HCT116 (cell line): ENCODE measurements at regions not wholly inside any gene's neighbourhood (a gene's known extent, or its start where the extent isn't known, plus 50 kb on each side); places are given as distances from the start of the nearest gene placed in this dataset.

Source experiments
- ATAC-seq: fragments of 200-7000 bp; cut with Tn5 transposase; 2 replicates; pipeline ENCODE4 v1.9.1; 2020; ENCODE audit warnings: mild to moderate bottlenecking, moderate library complexity
- BruUV-seq: library from RNA; stranded (reverse); fragments of 400-500 nt; replicated peaks from 2 replicates; lab custom pipeline; 2021; lab: Mats Ljungman, UMichigan
- CTCF ChIA-PET: fragments of 300-600 bp; sonication (Branson Sonifier 250); formaldehyde crosslinking; loops from one replicate; lab custom pipeline; 2021; ENCODE audit warnings: antibody characterized with exemption; lab: Charles Lee
- POLR2A ChIA-PET: fragments of 300-600, 350-600 bp; sonication (Branson Sonifier 250); formaldehyde crosslinking; loops from one replicate; lab custom pipeline; 2021; ENCODE audit warnings: antibody characterized with exemption; lab: Charles Lee
- RAD21 ChIA-PET, 2 experiments: fragments of 300-600 bp; sonication (Branson Sonifier 250); formaldehyde crosslinking; loops; one replicate each; lab custom pipeline; 2023; ENCODE audit warnings: low total read pairs in 2 of 2; ENCODE audit not compliant: uncharacterized antibody in 2 of 2, unreplicated experiment in 2 of 2, low non-redundant PET in 1 of 2; lab: Charles Lee
- DNase-seq: peaks from one replicate; pipeline ENCODE4 v3.0.0-alpha.2; 2010; ENCODE audit warnings: low read depth, low spot score
- H2AFZ ChIP-seq: fragments of 200-600 bp; shearing (Covaris generic), sonication (generic); 2 replicates; pipeline ENCODE4 v1.6.1; 2017; ENCODE audit warnings: low read depth, mixed run types, mixed read lengths, antibody characterized with exemption, low read length; ENCODE audit not compliant: poor library complexity, severe bottlenecking
- H3K27ac ChIP-seq: 2 replicates; pipeline ENCODE4 v1.5.1; 2012; ENCODE audit warnings: low read depth, low read length
- H3K27me3 ChIP-seq: fragments of 200-600 bp; sonication (generic); 2 replicates; pipeline ENCODE4 v1.6.1; 2016; ENCODE audit warnings: mixed run types, low read length, mixed read lengths; ENCODE audit not compliant: insufficient read depth
- H3K36me3 ChIP-seq, 2 experiments: fragments of 200-500 bp in 1 of 2; fragments of 200-600 bp in 1 of 2; sonication (Bioruptor generic) in 1 of 2; sonication (generic) in 1 of 2; 2 replicates each; pipeline versions ENCODE4 v1.5.1 to v1.6.1; 2014 to 2016; ENCODE audit warnings: low read length in 2 of 2, inconsistent platforms in 1 of 2, mixed read lengths in 1 of 2, mixed run types in 1 of 2; ENCODE audit not compliant: insufficient read depth in 2 of 2, control insufficient read depth in 1 of 2
- H3K4me1 ChIP-seq, 2 experiments: fragments of 200-600 bp in 1 of 2; sonication (generic) in 1 of 2; 2 replicates each; pipeline versions ENCODE4 v1.5.1 to v1.6.1; 2012 to 2017; ENCODE audit warnings: low read length in 2 of 2, inconsistent platforms in 1 of 2, mild to moderate bottlenecking in 1 of 2, mixed read lengths in 1 of 2, mixed run types in 1 of 2, moderate library complexity in 1 of 2; ENCODE audit not compliant: insufficient read depth in 2 of 2, control insufficient read depth in 1 of 2
- H3K4me2 ChIP-seq: fragments of 200-600 bp; sonication (generic); 2 replicates; pipeline ENCODE4 v1.6.1; 2017; ENCODE audit warnings: mixed run types, low read length, mixed read lengths
- H3K4me3 ChIP-seq, 2 experiments: fragments of 200-600 bp in 1 of 2; sonication (generic) in 1 of 2; replicated peaks in 1 of 2; 2 replicates each; pipeline ENCODE4 v1.5.1; 2011 to 2016; ENCODE audit warnings: low read length in 2 of 2, control low read depth in 1 of 2, low read depth in 1 of 2, mild to moderate bottlenecking in 1 of 2, mixed read lengths in 1 of 2, mixed run types in 1 of 2
- H3K79me2 ChIP-seq: fragments of 200-600 bp; sonication (generic); 2 replicates; pipeline ENCODE4 v1.6.1; 2017; ENCODE audit warnings: mild to moderate bottlenecking, mixed run types, low read length, moderate library complexity, mixed read lengths; ENCODE audit not compliant: insufficient read depth
- H3K9ac ChIP-seq: fragments of 200-600 bp; sonication (generic); 2 replicates; pipeline ENCODE4 v1.6.1; 2016; ENCODE audit warnings: low read length, mixed read lengths
- H3K9me2 ChIP-seq: fragments of 200-600 bp; sonication (generic), shearing (Covaris generic); 2 replicates; pipeline ENCODE4 v1.6.1; 2017; ENCODE audit warnings: mixed run types, mild to moderate bottlenecking, moderate library complexity; ENCODE audit not compliant: insufficient read depth
- H3K9me3 ChIP-seq, 2 experiments: fragments of 200-500 bp in 1 of 2; fragments of 200-600 bp in 1 of 2; sonication (Bioruptor generic) in 1 of 2; sonication (generic) in 1 of 2; 2 replicates each; pipeline ENCODE4 v1.6.1; 2014 to 2017; ENCODE audit warnings: low read length in 2 of 2, mixed read lengths in 2 of 2, inconsistent platforms in 1 of 2, low read depth in 1 of 2, mild to moderate bottlenecking in 1 of 2, mixed run types in 1 of 2, moderate library complexity in 1 of 2; ENCODE audit not compliant: control insufficient read depth in 1 of 2, insufficient read depth in 1 of 2
- H4K20me1 ChIP-seq: fragments of 200-600 bp; sonication (generic), shearing (Covaris generic); 2 replicates; pipeline ENCODE4 v1.6.1; 2017; ENCODE audit warnings: mixed run types, mild to moderate bottlenecking, moderate library complexity; ENCODE audit not compliant: insufficient read depth
- CEBPB ChIP-seq: IDR thresholded peaks from 2 replicates; pipeline ENCODE4 v1.6.1; 2012; ENCODE audit warnings: low read depth
- ELF1 ChIP-seq: IDR thresholded peaks from 2 replicates; pipeline ENCODE4 v1.6.1; 2012; ENCODE audit warnings: low read depth, borderline replicate concordance
- MAX ChIP-seq: IDR thresholded peaks from 2 replicates; pipeline ENCODE4 v1.6.1; 2012
- POLR2AphosphoS5 ChIP-seq: IDR thresholded peaks from 2 replicates; pipeline ENCODE4 v1.6.1; 2011; ENCODE audit warnings: mild to moderate bottlenecking, low read depth, low read length, moderate library complexity
- SIN3A ChIP-seq: IDR thresholded peaks from 2 replicates; pipeline ENCODE4 v1.6.1; 2012; ENCODE audit warnings: low read depth
- SRF ChIP-seq: IDR thresholded peaks from 2 replicates; pipeline ENCODE4 v1.6.1; 2012; ENCODE audit warnings: low read depth
- YY1 ChIP-seq: IDR thresholded peaks from 2 replicates; pipeline ENCODE4 v1.6.1; 2011; ENCODE audit warnings: low read length, low read depth, moderate library complexity, mild to moderate bottlenecking; ENCODE audit not compliant: insufficient replicate concordance; ENCODE audit errors: extremely low read depth
- ZFX ChIP-seq: fragments of 450-650 bp; IDR thresholded peaks from 2 replicates; pipeline ENCODE4 v1.6.1; 2017
- ZNF274 ChIP-seq: fragments of 200-500 bp; sonication (Bioruptor generic); IDR thresholded peaks from 2 replicates; pipeline ENCODE4 v1.6.1; 2014; ENCODE audit warnings: mild to moderate bottlenecking, low read depth, low read length, inconsistent platforms
- intact Hi-C: fragments of 100-400 bp; cut with micrococcal nuclease; formaldehyde crosslinking; loops from 2 replicates; pipeline ENCODE4 v1.10.0; 2022

- Histone ChIP-seq H3K79me2 (no peaks in the 10 kb centered on the region), H3K4me2 (no peak overlapping the region), H3K9ac (no peak overlapping the region), H3K27ac (no peak overlapping the region), H3K9me2 (no peaks in the 10 kb centered on the region), H3K9me3 (no peaks in the 10 kb centered on the region), H3K4me3 (no peak overlapping the region), H3K4me1 (no peaks in the 10 kb centered on the region), H3K36me3 (no peaks in the 10 kb centered on the region), H3K27me3 (no peaks in the 10 kb centered on the region), H4K20me1 (no peaks in the 10 kb centered on the region), H2AFZ (no peak overlapping the region)
- DNase-seq = no peak
- no peak for ATAC-seq
- ChIA-PET CTCF (no interaction called here), RAD21 (no interaction called here), POLR2A (no interaction called here)
- BruUV-seq = no TSS peak
- TF ChIP-seq ELF1 = no peak
- no peak for TF ChIP-seq ZFX
- TF ChIP-seq SIN3A = no peak
- no peak for TF ChIP-seq ZNF274
- TF ChIP-seq POLR2AphosphoS5 = no peak
- TF ChIP-seq YY1 = no peak
- intact Hi-C loops = no loop called here
Measured at GRCh38 chr13:33377825-33378224, 92.3 kb upstream of the STARD13 start.

GRCh38 chr13:33379608-33380007, 94.1 kb upstream of the STARD13 start:
- Histone ChIP-seq H3K4me3 (no peak overlapping the region), H3K27ac (no peak overlapping the region), H3K27me3 (no peaks in the 10 kb centered on the region), H3K9ac (no peak overlapping the region), H3K4me2 (no peak overlapping the region), H3K36me3 (no peaks in the 10 kb centered on the region), H4K20me1 (no peaks in the 10 kb centered on the region), H3K9me3 (no peaks in the 10 kb centered on the region), H3K4me1 (no peaks in the 10 kb centered on the region), H3K79me2 (no peaks in the 10 kb centered on the region), H3K9me2 (no peaks in the 10 kb centered on the region), H2AFZ (no peak overlapping the region)
- intact Hi-C loops = no loop called here
- ATAC-seq (no peak), DNase-seq (no peak)
- ChIA-PET CTCF (no interaction called here), POLR2A (no interaction called here), RAD21 (no interaction called here)
- TF ChIP-seq MAX = no peak
- TF ChIP-seq CEBPB = no peak
- no peak for TF ChIP-seq SRF
- BruUV-seq = no TSS peak
